Suprapubic skin (tissue), 4 donors: ENCODE measurements at regions not wholly inside any gene's neighbourhood (a gene's known extent, or its start where the extent isn't known, plus 50 kb on each side); places are given as distances from the start of the nearest gene placed in this dataset.

Experiments
- DNase-seq, 2 donors: peaks; one replicate each; pipeline ENCODE4 v3.0.0-alpha.2; 2019; ENCODE audit warnings: low spot score in 2 of 2
- H3K27ac ChIP-seq: fragments of 200-600 bp; sonication (generic); one replicate; pipeline ENCODE4 v1.5.1; 2019
- H3K27me3 ChIP-seq: fragments of 200-600 bp; sonication (generic); one replicate; pipeline ENCODE4 v1.5.1; 2019
- H3K36me3 ChIP-seq: fragments of 200-600 bp; sonication (generic); one replicate; pipeline ENCODE4 v1.5.1; 2019
- H3K4me1 ChIP-seq: fragments of 200-600 bp; sonication (generic); one replicate; pipeline ENCODE4 v1.5.1; 2019
- H3K4me3 ChIP-seq: fragments of 200-600 bp; sonication (generic); one replicate; pipeline ENCODE4 v1.5.1; 2019; ENCODE audit warnings: mild to moderate bottlenecking
- H3K9me3 ChIP-seq: fragments of 200-600 bp; sonication (generic); one replicate; pipeline ENCODE4 v1.5.1; 2019
- EP300 ChIP-seq: sonication (generic); formaldehyde crosslinking; IDR thresholded peaks from one replicate; pipeline ENCODE4 v1.6.1; 2017; ENCODE audit warnings: antibody characterized with exemption
- POLR2A ChIP-seq, 2 donors: fragments of 450-650 bp; IDR thresholded peaks; one replicate each; pipeline ENCODE4 v1.6.1; 2017; ENCODE audit warnings: antibody characterized with exemption in 2 of 2, mild to moderate bottlenecking in 2 of 2, moderate library complexity in 2 of 2
- POLR2AphosphoS5 ChIP-seq, 3 donors: sonication (generic); formaldehyde crosslinking; IDR thresholded peaks; one replicate each; pipeline ENCODE4 v1.6.1; 2017; ENCODE audit warnings: antibody characterized with exemption in 3 of 3
- WGBS: methylation state at CpG from one replicate; pipeline ENCODE4 v1.1.5; 2018; 5-methylcytosine and 5-hydroxymethylcytosine counted together
- TF ChIP-seq, protein P1 (sequence below), 2 donors: fragments of 200-600 bp in 1 of 2; fragments of 450-650 bp in 1 of 2; sonication (generic) in 1 of 2; IDR thresholded peaks; one replicate each; pipeline ENCODE4 v1.5.1; 2016 to 2019; ENCODE audit warnings: antibody characterized with exemption in 2 of 2, mild to moderate bottlenecking in 1 of 2, moderate library complexity in 1 of 2

DNA sequence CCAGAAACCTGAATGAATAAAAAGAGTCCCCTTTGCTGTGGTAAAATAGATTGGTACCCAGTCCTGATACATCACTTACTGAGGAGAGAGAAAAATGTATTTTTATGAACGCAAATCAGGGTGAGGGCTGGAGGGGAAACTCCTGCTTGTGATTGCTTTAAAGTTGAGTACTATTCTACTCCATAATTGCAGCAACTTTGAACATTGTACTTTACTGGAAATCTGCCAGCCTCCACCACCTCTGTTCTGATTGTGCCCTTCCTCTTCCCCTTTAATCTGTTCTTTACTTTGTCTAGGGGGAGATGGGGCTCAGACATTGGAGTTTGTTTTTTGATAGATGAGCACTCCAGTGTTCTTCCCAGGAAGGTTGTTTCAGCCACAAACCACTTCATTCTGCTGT lies 81.9 kb downstream of the C3orf38 start:
- WGBS: 63% methylated on average over 1 of the region's 1 CpG
- no peaks in the 10 kb centered on the region for H3K4me1 ChIP-seq
- H3K4me3 ChIP-seq: no peak overlapping the region
- TF ChIP-seq, protein P1, sequence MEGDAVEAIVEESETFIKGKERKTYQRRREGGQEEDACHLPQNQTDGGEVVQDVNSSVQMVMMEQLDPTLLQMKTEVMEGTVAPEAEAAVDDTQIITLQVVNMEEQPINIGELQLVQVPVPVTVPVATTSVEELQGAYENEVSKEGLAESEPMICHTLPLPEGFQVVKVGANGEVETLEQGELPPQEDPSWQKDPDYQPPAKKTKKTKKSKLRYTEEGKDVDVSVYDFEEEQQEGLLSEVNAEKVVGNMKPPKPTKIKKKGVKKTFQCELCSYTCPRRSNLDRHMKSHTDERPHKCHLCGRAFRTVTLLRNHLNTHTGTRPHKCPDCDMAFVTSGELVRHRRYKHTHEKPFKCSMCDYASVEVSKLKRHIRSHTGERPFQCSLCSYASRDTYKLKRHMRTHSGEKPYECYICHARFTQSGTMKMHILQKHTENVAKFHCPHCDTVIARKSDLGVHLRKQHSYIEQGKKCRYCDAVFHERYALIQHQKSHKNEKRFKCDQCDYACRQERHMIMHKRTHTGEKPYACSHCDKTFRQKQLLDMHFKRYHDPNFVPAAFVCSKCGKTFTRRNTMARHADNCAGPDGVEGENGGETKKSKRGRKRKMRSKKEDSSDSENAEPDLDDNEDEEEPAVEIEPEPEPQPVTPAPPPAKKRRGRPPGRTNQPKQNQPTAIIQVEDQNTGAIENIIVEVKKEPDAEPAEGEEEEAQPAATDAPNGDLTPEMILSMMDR (IDR thresholded peaks at IDR 0.05): no peak
- TF ChIP-seq EP300 (no peak), POLR2AphosphoS5 (IDR thresholded peaks at IDR 0.05) (no peak)
- H3K9me3 ChIP-seq: no peaks in the 10 kb centered on the region
- no peak overlapping the region for H3K27ac ChIP-seq
- H3K36me3 ChIP-seq: no peaks in the 10 kb centered on the region
- H3K27me3 ChIP-seq: no peaks in the 10 kb centered on the region
- DNase-seq: no peak

DNA sequence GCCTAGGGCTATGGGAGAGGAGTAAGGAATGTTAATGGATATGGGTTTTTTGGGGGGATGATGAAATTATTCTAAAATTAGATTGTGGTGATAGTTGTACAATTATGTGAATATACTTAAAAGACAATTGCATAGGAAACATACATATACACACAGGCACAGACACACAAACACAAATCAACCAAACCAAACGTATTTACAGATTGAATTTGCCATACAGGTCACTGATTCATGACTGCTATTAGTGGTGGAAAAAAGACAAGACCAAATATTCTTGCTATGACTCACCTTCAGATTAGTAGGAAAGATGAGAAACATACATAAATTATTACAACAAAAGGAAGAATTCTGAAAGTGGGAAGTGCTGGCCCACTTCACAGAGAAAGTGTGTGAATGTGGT lies 85.3 kb downstream of the C3orf38 start:
- 0% methylated on average over 1 of the region's 1 CpG for whole genome bisulfite sequencing
- TF ChIP-seq EP300 (no peak), POLR2A (IDR thresholded peaks at IDR 0.05) (no peak), POLR2AphosphoS5 (IDR thresholded peaks at IDR 0.05) (no peak)
- TF ChIP-seq, protein P1 (IDR thresholded peaks at IDR 0.05): no peak
- Histone ChIP-seq H3K27ac (no peak overlapping the region), H3K9me3 (no peaks in the 10 kb centered on the region), H3K4me3 (no peak overlapping the region), H3K36me3 (no peaks in the 10 kb centered on the region), H3K4me1 (no peaks in the 10 kb centered on the region), H3K27me3 (no peaks in the 10 kb centered on the region)
- DNase-seq: no peak

DNA sequence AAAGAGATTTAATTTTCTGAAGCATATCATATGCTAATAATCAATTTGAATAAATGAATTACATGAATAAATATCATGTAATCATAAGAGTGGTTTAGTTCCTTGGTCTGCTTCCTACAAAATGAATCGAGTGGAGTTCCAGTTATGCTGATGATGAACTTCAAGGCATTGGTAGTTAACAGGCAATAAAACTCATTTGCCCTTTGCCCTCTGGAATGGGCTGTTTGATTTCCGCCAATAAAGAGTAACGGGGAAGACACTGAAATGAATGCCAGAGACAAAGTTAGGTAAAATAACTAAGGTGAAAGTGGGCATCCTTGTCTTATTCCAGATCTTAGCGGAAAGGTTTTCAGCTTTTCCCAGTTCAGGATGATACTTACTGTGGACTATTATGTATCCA lies 90.1 kb downstream of the C3orf38 start:
- Histone ChIP-seq H3K4me3 (no peak overlapping the region), H3K4me1 (no peaks in the 10 kb centered on the region), H3K9me3 (no peaks in the 10 kb centered on the region), H3K27ac (no peak overlapping the region), H3K27me3 (no peaks in the 10 kb centered on the region), H3K36me3 (no peaks in the 10 kb centered on the region)
- WGBS: 83% methylated on average over 4 of the region's 4 CpGs
- TF ChIP-seq EP300 (no peak), POLR2A (IDR thresholded peaks at IDR 0.05) (no peak)
- no peak for DNase-seq

DNA sequence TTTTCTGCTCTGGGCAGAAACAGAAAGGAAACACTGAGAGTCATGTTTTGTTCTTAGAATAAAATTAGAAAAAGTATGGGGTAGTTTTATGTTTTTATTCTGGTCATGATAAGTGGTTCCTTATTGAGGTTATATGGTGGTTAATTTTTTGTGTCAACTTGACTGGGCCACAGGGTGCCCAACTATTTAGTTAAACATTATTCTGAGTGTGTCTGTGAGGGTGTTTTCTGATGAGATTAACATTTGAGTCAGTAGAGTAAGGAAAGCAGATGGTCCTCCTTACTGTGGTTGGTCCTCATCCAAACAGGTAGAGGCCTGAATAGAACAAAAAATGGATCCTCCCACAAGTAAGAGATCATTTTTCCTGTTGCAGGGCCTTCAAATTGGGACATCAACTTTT lies 98.9 kb downstream of the C3orf38 start:
- no peak for TF ChIP-seq POLR2AphosphoS5 (IDR thresholded peaks at IDR 0.05)
- TF ChIP-seq POLR2A (IDR thresholded peaks at IDR 0.05): no peak
- no peak for TF ChIP-seq EP300
- TF ChIP-seq, protein P1 (IDR thresholded peaks at IDR 0.05): no peak
- Histone ChIP-seq H3K4me3 (no peak overlapping the region), H3K27me3 (no peaks in the 10 kb centered on the region), H3K27ac (no peak overlapping the region), H3K36me3 (no peaks in the 10 kb centered on the region), H3K9me3 (no peaks in the 10 kb centered on the region), H3K4me1 (no peaks in the 10 kb centered on the region)
- DNase-seq: no peak

DNA sequence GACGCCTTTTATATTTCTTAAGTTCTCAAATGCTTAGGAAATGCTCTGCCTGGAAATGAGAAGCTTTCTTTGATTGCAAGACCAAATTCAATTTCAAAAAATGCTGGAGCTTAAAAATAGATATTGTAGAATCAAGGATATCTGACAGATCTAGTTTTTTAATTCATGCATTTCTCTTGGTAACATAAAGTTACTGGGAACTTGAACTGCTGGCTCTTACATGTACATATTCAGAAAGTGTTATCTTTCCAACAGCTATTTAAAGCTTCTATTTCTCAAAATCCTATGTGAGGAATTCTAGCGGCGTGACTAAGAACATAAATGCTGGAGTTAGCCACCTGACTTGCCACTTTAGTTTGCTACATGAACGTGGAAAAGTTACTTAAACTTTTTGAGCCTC lies 109.3 kb downstream of the C3orf38 start:
- H3K36me3 ChIP-seq: no peaks in the 10 kb centered on the region
- H3K27ac ChIP-seq: no peak overlapping the region
- no peak for DNase-seq
- H3K4me1 ChIP-seq: no peaks in the 10 kb centered on the region
- H3K4me3 ChIP-seq: no peak overlapping the region
- 77% methylated on average over 4 of the region's 4 CpGs for WGBS
- no peak for TF ChIP-seq POLR2A (IDR thresholded peaks at IDR 0.05)
- no peak for TF ChIP-seq POLR2AphosphoS5 (IDR thresholded peaks at IDR 0.05)
- H3K9me3 ChIP-seq: no peaks in the 10 kb centered on the region
- no peaks in the 10 kb centered on the region for H3K27me3 ChIP-seq

DNA sequence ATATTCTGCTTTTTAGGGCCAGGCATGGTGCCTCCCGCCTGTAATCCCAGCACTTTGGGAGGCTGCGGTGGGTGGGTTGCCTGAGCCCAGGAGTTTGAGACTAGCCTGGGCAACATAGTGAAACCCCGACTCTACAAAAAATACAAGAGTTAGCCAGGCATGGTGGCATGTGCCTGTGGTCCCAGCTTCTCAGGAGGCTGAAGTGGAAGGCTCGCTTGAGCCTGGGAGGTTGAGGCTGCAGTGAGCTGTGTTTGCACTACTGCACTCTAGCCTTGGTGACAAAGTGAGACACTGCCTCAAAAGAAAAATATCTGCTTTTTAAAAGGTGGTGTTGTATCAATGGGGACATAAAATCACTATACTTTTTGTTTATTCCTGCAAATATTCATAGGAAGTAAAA lies 112.8 kb downstream of the C3orf38 start:
- TF ChIP-seq POLR2AphosphoS5 (IDR thresholded peaks at IDR 0.05): no peak
- no peak for TF ChIP-seq POLR2A (IDR thresholded peaks at IDR 0.05)
- TF ChIP-seq EP300: no peak
- TF ChIP-seq, protein P1 (IDR thresholded peaks at IDR 0.05): no peak
- no peak for DNase-seq
- Histone ChIP-seq H3K9me3 (no peaks in the 10 kb centered on the region), H3K27ac (no peak overlapping the region), H3K27me3 (no peaks in the 10 kb centered on the region), H3K36me3 (no peaks in the 10 kb centered on the region), H3K4me3 (no peak overlapping the region), H3K4me1 (no peaks in the 10 kb centered on the region)
- 69% methylated on average over 4 of the region's 4 CpGs for WGBS
